ENCODE measurements at regions not wholly inside any gene's neighbourhood (a gene's known extent, or its start where the extent isn't known, plus 50 kb on each side); places are given as distances from the start of the nearest gene placed in this dataset.

GRCh38 chr3:164477403-164477802, 600.9 kb downstream of the SI start:
- CTCF ChIA-PET, result no interaction called here
- peaks cover 5% of the 10 kb centered on the region for H3K9me3 Mint-ChIP-seq

GRCh38 chr3:164476631-164477030, 601.7 kb downstream of the SI start:
- no peak for DNase-seq
- no peaks in the 10 kb centered on the region for H3K4me1 Mint-ChIP-seq (ENCODE audit: low read depth)
- CTCF ChIA-PET, result no interaction called here
- intact Hi-C loops (cut with micrococcal nuclease), result no loop called here
- no peak overlapping the region for H3K27ac Mint-ChIP-seq
- POLR2A ChIA-PET, result no interaction called here
- H3K36me3 Mint-ChIP-seq, result no peaks in the 10 kb centered on the region
- H3K9me3 Mint-ChIP-seq, result peaks cover 9% of the 10 kb centered on the region
- H3K4me3 Mint-ChIP-seq, result no peak overlapping the region
- no peaks in the 10 kb centered on the region for H3K27me3 Mint-ChIP-seq

More at GRCh38 chr3:164477403-164477802, 600.9 kb downstream of the SI start:
- Mint-ChIP-seq H3K27ac (no peak overlapping the region), H3K4me1 (ENCODE audit: low read depth) (no peaks in the 10 kb centered on the region), H3K4me3 (no peak overlapping the region), H3K36me3 (no peaks in the 10 kb centered on the region), H3K27me3 (no peaks in the 10 kb centered on the region)
- POLR2A ChIA-PET, result no interaction called here
- intact Hi-C loops (cut with micrococcal nuclease), result no loop called here
- DNase-seq, result no peak

GRCh38 chr3:164470471-164470870, 607.8 kb downstream of the SI start:
- no peak for DNase-seq
- intact Hi-C loops (cut with micrococcal nuclease), result no loop called here
- Mint-ChIP-seq H3K27ac (no peak overlapping the region), H3K36me3 (no peaks in the 10 kb centered on the region), H3K4me1 (ENCODE audit: low read depth) (no peaks in the 10 kb centered on the region), H3K4me3 (no peak overlapping the region), H3K27me3 (no peaks in the 10 kb centered on the region), H3K9me3 (peaks cover 27% of the 10 kb centered on the region)
- ChIA-PET CTCF (no interaction called here), POLR2A (no interaction called here)

GRCh38 chr3:164468055-164468454, 610.2 kb downstream of the SI start:
- Mint-ChIP-seq H3K36me3 (no peaks in the 10 kb centered on the region), H3K27me3 (no peaks in the 10 kb centered on the region), H3K4me3 (no peak overlapping the region), H3K9me3 (peaks cover 29% of the 10 kb centered on the region), H3K4me1 (ENCODE audit: low read depth) (no peaks in the 10 kb centered on the region), H3K27ac (no peak overlapping the region)
- intact Hi-C loops (cut with micrococcal nuclease), result no loop called here
- ChIA-PET POLR2A (no interaction called here), CTCF (no interaction called here)
- DNase-seq, result no peak

- no peak for DNase-seq
- no peaks in the 10 kb centered on the region for H3K36me3 Mint-ChIP-seq
- POLR2A ChIA-PET, result no interaction called here
- peaks cover 30% of the 10 kb centered on the region for H3K9me3 Mint-ChIP-seq
- no peaks in the 10 kb centered on the region for H3K4me1 Mint-ChIP-seq (ENCODE audit: low read depth)
- intact Hi-C loops (cut with micrococcal nuclease), result no loop called here
- no peak overlapping the region for H3K4me3 Mint-ChIP-seq
- H3K27me3 Mint-ChIP-seq, result no peaks in the 10 kb centered on the region
- CTCF ChIA-PET, result no interaction called here
- H3K27ac Mint-ChIP-seq, result no peak overlapping the region
Measured at GRCh38 chr3:164467007-164467406, 611.3 kb downstream of the SI start.

- Mint-ChIP-seq H3K4me3 (no peak overlapping the region), H3K4me1 (ENCODE audit: low read depth) (no peaks in the 10 kb centered on the region), H3K27me3 (no peaks in the 10 kb centered on the region), H3K36me3 (no peaks in the 10 kb centered on the region), H3K9me3 (peaks cover 25% of the 10 kb centered on the region), H3K27ac (no peak overlapping the region)
- intact Hi-C loops (cut with micrococcal nuclease), result no loop called here
- ChIA-PET POLR2A (no interaction called here), CTCF (no interaction called here)
- no peak for DNase-seq
Measured at GRCh38 chr3:164465172-164465571, 613.1 kb downstream of the SI start.

GRCh38 chr3:164460851-164461250, 617.4 kb downstream of the SI start:
- Mint-ChIP-seq H3K9me3 (peaks cover 13% of the 10 kb centered on the region), H3K4me3 (no peak overlapping the region), H3K27ac (no peak overlapping the region), H3K36me3 (no peaks in the 10 kb centered on the region), H3K4me1 (ENCODE audit: low read depth) (no peaks in the 10 kb centered on the region), H3K27me3 (no peaks in the 10 kb centered on the region)
- CTCF ChIA-PET, result no interaction called here
- intact Hi-C loops (cut with micrococcal nuclease), result no loop called here
- POLR2A ChIA-PET, result no interaction called here
- no peak for DNase-seq

- Mint-ChIP-seq H3K4me3 (no peak overlapping the region), H3K36me3 (no peaks in the 10 kb centered on the region), H3K27me3 (no peaks in the 10 kb centered on the region), H3K9me3 (peaks cover 6% of the 10 kb centered on the region), H3K4me1 (ENCODE audit: low read depth) (no peaks in the 10 kb centered on the region), H3K27ac (no peak overlapping the region)
- POLR2A ChIA-PET, result no interaction called here
- CTCF ChIA-PET, result no interaction called here
- no peak for DNase-seq
- intact Hi-C loops (cut with micrococcal nuclease), result no loop called here
Measured at GRCh38 chr3:164459521-164460151, 618.7 kb downstream of the SI start.

- no peak overlapping the region for H3K4me3 Mint-ChIP-seq
- no peak overlapping the region for H3K27ac Mint-ChIP-seq
- H3K36me3 Mint-ChIP-seq, result no peaks in the 10 kb centered on the region
- peaks cover 6% of the 10 kb centered on the region for H3K9me3 Mint-ChIP-seq
- POLR2A ChIA-PET, result no interaction called here
- CTCF ChIA-PET, result no interaction called here
- no peak for DNase-seq
- H3K27me3 Mint-ChIP-seq, result no peaks in the 10 kb centered on the region
- intact Hi-C loops (cut with micrococcal nuclease), result no loop called here
- H3K4me1 Mint-ChIP-seq (ENCODE audit: low read depth), result no peaks in the 10 kb centered on the region
Measured at GRCh38 chr3:164458986-164459385, 619.3 kb downstream of the SI start.

GRCh38 chr3:164453714-164454113, 624.6 kb downstream of the SI start:
- H3K36me3 Mint-ChIP-seq, result no peaks in the 10 kb centered on the region
- ChIA-PET POLR2A (no interaction called here), CTCF (no interaction called here)
- no peak overlapping the region for H3K27ac Mint-ChIP-seq
- intact Hi-C loops (cut with micrococcal nuclease), result no loop called here
- H3K4me1 Mint-ChIP-seq (ENCODE audit: low read depth), result no peaks in the 10 kb centered on the region
- H3K4me3 Mint-ChIP-seq, result no peak overlapping the region
- H3K27me3 Mint-ChIP-seq, result no peaks in the 10 kb centered on the region
- H3K9me3 Mint-ChIP-seq, result peaks cover 5% of the 10 kb centered on the region
- DNase-seq, result no peak

- Mint-ChIP-seq H3K36me3 (no peaks in the 10 kb centered on the region), H3K9me3 (peaks cover 8% of the 10 kb centered on the region), H3K27me3 (no peaks in the 10 kb centered on the region), H3K4me1 (ENCODE audit: low read depth) (no peaks in the 10 kb centered on the region), H3K27ac (no peak overlapping the region), H3K4me3 (no peak overlapping the region)
- no peak for DNase-seq
- intact Hi-C loops (cut with micrococcal nuclease), result no loop called here
- POLR2A ChIA-PET, result no interaction called here
- CTCF ChIA-PET, result no interaction called here
Measured at GRCh38 chr3:164452707-164453106, 625.6 kb downstream of the SI start.

- no peaks in the 10 kb centered on the region for H3K36me3 Mint-ChIP-seq
- no peak overlapping the region for H3K4me3 Mint-ChIP-seq
- ChIA-PET CTCF (no interaction called here), POLR2A (no interaction called here)
- no peak overlapping the region for H3K27ac Mint-ChIP-seq
- no peak for DNase-seq
- no peaks in the 10 kb centered on the region for H3K4me1 Mint-ChIP-seq (ENCODE audit: low read depth)
- no peaks in the 10 kb centered on the region for H3K27me3 Mint-ChIP-seq
- intact Hi-C loops (cut with micrococcal nuclease), result no loop called here
- H3K9me3 Mint-ChIP-seq, result peaks cover 14% of the 10 kb centered on the region
Measured at GRCh38 chr3:164451072-164451910, 627.0 kb downstream of the SI start.

GRCh38 chr3:164450276-164450905, 627.9 kb downstream of the SI start:
- no peaks in the 10 kb centered on the region for H3K27me3 Mint-ChIP-seq
- ChIA-PET CTCF (no interaction called here), POLR2A (no interaction called here)
- H3K9me3 Mint-ChIP-seq, result peaks cover 19% of the 10 kb centered on the region
- H3K27ac Mint-ChIP-seq, result no peak overlapping the region
- DNase-seq, result no peak
- intact Hi-C loops (cut with micrococcal nuclease), result no loop called here
- H3K4me1 Mint-ChIP-seq (ENCODE audit: low read depth), result no peaks in the 10 kb centered on the region
- H3K4me3 Mint-ChIP-seq, result no peak overlapping the region
- H3K36me3 Mint-ChIP-seq, result no peaks in the 10 kb centered on the region
